ENCODE measurements at regions not wholly inside any gene's neighbourhood (a gene's known extent, or its start where the extent isn't known, plus 50 kb on each side); places are given as distances from the start of the nearest gene placed in this dataset.

DNA sequence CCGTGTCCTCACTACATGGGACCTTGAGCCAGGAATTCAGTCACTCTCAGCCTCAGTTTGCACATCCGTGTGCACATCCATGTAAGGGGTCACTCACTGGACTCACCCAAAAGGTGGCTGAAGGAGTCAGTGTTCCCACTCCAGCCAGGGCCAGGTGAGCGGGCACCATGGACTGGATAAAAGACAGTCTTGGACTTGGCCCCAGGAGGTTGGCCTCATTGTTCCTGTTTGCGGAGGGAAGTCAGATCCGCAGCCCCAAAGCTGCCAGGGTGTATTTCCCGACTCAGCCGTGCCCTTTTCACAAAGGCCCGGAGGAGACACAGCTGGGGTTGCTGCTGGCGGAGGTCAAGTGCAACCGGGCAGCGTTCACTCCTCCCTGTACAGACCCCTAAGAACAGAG, 170.7 kb upstream of the MYL2 start:
- no peak for DNase-seq (ENCODE audit: low read depth in 3 of 3, low spot score in 2 of 3)

DNA sequence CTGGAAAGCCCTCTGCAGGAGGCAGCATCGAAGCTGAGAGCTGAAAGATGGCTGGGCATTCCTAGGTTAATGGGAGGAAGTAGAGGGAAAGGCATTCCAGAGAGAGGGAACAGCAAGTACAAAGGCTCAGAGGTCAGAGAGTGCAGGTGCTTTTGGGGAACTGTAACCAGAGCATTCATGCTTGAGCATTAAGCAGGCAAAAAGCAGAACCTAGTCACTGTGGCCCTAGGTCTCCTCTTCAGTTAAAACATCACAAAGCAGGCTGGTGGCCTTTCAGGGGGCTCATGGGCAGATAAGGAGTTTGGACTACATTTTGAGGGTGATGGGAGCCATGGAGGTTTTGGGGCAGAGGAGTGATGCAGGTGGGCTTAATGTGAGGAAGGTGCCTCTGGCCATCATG, 169.2 kb upstream of the MYL2 start:
- DNase-seq (ENCODE audit: low read depth in 3 of 3, low spot score in 2 of 3), result no peak

DNA sequence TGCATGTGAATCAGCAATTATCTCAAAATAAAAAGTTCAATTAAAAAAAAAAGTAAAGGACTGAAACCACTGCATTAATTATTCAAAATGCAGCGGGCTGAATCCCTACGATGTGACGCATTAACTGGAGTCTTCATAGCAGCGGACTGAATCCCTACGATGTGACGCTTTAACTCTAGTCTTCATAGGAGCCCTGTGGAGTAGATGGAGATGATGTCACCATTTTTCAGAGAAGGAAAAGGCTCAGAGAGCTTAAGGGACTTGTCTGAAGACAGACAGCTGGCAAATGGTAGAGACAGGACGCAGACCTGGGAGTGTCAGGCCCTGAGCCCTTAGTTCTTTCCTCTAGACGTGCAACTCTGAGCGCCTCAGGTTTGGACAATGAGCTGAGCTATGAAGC, 168.0 kb upstream of the MYL2 start:
- no peak for DNase-seq (ENCODE audit: low read depth in 3 of 3, low spot score in 2 of 3)

DNA sequence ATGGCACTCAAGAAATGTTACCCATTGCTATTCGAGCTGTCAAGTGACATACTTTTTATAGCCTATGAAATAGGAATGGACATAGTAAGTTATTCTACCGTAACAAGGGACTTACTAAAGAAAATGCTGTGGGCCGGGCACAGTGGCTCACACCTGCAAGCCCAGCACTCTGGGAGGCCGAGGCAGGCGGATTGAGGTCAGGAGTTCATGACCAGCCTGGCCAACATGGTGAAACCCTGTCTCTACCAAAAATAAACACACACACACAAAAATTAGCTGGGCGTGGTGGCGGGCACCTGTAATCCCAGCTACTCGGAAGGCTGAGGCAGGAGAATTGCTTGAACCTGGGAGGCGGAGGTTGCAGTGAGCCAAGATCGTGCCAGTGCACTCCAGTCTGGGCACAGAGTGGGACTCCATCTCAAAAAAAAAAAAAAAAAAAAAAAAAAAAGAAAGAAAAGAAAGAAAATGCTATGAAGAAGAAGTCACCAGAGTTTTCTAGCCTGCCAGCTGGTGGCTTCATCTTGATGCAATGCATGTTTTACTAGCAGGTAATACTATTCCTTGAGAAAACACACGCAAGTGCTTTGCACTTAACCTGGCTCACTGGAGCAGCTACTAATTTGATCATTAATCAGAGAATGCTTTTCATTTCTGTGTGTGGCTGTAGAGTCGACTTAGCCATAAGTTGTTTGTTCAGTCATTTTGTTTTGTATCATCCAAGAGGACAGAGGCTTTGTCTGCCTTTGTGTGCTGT, 166.7 kb upstream of the MYL2 start:
- no peak for DNase-seq (ENCODE audit: low read depth in 3 of 3, low spot score in 2 of 3)

DNA sequence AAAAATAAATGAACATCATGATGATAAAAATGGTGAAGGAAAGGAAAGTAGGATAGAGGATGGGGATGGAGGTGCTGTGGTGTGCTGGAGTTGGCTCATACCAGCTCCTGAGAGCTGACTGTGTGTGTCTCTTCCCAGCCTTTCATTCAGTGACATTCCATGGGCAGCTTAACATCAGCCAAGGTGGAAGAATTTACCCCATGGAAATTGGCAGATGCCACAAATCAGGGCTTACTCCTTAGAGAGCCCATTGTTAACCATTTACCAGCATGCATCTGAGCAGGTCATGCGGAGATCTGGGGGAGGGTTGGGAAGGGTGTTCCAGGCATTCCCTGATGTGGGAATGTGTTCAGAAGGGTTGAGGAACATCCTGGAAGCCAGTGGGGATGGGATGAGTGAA, 164.7 kb upstream of the MYL2 start:
- DNase-seq (ENCODE audit: low read depth in 3 of 3, low spot score in 2 of 3), result no peak

DNA sequence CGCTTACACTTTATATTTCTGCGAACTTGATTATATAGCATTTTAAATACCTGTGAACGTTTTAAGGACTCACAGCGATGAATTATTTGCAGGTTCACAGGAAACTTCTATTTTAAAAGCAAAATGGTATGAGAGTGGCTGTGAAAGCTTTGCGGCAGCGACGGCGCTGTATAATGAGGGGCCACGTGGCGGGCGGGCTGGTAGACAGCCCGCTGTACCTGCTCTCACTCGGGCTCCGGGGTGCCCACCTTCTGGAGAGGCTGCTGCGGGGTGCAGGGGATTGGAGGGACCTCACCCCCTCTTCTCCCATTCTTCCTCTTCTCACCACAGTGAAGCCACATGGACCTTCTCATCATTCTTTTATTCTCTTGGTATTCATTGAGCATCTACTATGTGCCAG, 164.2 kb upstream of the MYL2 start:
- no peak for DNase-seq (ENCODE audit: low read depth in 3 of 3, low spot score in 2 of 3)

DNA sequence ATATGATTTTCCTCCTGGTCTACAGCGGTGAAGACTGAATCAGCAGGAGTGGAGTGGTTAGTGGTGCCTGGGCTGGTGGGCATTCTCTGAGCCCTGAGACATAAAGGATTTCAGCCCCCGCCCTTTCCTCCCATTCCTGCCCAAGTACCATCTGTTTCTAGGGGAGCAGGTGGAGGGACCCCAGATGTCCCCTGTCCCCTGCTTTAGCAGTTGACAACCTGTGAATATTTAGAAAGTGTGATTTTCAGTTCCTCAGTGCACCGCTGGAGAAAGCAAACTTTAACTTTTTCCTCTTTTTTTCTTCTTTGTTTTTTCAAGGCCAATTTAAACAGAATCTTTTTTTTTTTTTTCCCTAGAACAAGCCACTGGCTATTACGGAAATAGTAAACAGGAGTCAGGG, 163.8 kb upstream of the MYL2 start:
- no peak for DNase-seq (ENCODE audit: low read depth in 3 of 3, low spot score in 2 of 3)

DNA sequence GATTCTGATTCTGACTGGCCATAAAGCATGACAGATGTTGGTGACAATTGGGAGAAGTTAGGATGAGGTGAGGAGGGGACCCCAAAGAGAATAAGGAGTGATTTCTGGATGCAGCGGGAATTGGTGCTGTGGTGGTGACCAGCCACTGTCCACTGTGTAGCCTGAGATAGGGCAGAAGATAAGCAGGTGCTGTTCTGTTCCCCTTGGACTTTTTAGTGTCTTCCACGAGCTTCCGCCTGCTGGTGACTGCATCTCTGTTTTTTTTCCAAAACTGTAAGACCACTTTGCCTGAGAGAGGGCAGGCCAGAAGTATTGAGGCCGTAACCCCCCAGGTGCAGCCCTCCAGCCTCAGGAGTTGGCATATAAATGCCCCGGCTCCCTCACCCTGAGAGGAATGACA, 161.2 kb upstream of the MYL2 start:
- DNase-seq (ENCODE audit: low read depth in 3 of 3, low spot score in 2 of 3), result no peak

DNA sequence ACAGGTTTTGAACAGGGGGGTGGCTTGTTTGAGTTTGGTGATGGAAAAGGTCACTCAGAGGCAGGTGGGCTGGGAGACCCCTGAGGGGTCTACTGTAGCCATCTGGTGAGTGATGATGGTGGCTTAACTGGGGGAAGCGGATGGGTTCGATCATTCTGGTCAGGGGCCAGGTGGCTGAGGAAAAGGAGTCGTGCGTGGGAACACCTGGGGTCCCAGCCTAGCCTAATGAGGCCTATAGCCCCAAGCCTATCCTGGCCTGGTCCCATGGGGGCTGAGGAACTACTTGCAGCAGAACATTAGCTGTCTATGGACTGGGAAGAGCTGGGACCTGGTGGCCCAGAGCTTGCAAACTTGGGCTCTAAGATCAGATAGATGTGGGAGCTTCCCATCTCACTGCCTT, 158.4 kb upstream of the MYL2 start:
- DNase-seq (ENCODE audit: low read depth in 3 of 3, low spot score in 2 of 3), result no peak

DNA sequence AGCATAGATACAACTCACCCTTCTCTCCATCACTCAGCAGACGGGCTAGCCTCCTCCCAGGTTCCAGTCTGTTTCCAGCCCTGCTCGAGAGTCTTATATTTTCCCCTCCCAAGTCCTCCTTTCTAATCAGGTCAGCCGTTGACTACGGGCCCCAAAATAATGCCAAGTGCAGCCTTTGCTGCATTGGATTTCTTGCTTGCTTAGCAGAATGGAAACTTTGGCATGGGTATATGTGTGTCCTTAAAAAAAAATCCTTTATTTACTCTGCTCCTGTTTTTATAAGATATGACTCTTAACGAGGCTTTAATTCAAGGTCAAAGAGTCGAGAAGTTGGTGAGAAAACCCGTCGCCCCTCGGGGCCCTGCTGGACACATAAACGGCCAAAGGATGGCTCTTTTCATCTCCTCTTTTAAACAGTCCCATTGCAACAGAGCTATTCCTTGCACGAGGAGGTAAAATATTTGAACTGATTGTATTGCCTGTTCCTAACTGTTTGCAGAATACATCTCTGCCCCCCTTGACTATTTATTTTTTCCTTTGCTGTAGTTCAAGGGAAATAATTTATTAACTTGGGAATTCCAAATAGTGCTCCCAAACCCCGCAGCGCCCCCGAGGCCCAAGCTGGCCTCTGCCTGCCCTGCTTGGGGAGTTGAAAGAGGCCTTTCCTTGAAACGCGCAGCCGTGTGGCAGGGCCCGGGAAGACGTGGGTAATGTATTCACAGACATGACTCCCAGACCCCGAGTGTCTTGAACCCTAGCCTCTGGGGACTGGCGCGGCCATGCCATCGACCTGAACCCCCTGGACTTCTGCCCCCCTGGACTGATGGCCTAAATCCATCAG, 156.5 kb upstream of the MYL2 start:
- no peak for DNase-seq (ENCODE audit: low read depth in 3 of 3, low spot score in 2 of 3)

DNA sequence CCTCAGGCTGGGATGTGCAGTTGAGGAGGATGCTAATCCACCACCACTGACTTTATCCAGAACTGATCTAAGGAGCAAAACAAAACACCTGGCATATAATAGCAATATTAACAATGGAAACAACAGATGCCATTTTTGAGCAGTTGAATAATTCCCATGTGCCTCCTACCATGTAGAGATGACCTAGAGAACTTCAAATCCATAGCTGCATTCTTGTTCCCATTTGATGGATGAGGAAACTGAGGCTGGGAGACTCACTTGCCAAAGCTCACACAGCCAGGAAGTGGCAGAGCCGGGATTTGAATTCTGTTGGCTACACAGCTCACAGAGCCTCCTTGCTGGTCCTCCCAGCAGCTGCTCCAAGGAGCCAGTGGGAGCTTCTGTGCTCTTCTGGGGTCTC, 155.8 kb upstream of the MYL2 start:
- no peak for DNase-seq (ENCODE audit: low read depth in 3 of 3, low spot score in 2 of 3)

DNA sequence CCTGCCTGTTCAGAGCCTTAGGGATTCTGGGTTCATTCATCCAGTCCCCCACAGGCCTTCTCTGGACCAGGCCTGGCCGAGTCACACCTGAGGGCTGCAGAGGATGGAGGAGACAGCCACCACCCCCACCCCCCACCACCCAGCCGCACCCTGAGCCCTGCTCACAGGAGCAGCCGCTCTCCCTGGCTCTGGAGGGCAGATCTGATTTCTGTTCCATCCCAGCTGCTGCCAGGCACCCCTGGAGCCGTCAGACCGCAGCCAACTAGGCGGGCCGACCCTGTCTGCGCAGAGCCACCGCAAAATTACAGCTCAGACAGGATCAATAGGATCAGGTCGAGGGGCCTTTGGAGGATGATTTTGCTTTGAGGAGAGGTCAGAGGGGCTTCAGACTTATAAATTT, 154.6 kb upstream of the MYL2 start:
- DNase-seq (ENCODE audit: low read depth in 3 of 3, low spot score in 2 of 3), result no peak

DNA sequence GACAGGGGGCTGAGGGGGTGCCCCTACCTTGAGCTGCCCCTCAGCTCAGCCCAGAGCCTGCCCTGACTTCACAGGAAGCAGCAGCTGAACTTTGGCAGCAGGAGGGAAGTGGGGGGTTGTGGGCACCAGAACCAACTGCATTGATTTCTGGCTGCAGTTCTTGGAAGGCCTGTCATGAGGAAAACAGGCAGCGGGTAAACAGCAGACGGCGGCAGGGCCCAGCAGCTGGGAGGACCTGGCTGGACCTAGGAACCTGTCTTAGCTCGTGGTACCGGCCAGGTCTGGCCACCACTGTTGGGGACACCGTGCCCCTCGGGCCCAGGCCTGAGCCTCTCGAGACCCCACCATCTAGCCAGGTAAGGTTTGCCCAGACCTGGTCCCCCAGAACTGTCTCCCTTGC, 154.2 kb upstream of the MYL2 start:
- no peak for DNase-seq (ENCODE audit: low read depth in 3 of 3, low spot score in 2 of 3)

DNA sequence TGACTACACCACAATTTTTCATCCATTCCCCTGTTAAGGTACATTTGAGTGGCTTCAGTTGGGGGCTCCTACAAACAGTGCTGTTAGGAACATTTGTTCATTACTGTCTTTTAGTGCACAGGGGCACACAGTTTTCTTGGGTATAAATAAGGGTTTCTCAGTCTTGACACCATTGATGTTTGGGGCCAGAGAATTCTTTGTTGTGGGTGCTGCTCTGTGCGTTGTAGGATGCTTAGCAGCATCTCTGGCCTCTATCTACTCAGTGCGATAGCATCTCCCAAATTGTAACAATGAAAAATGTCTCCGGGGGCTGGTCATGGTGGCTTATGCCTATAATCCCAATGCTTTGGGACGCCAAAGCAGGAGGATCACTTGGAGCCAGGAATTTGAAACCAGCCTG, 153.0 kb upstream of the MYL2 start:
- DNase-seq (ENCODE audit: low read depth in 3 of 3, low spot score in 2 of 3), result no peak

DNA sequence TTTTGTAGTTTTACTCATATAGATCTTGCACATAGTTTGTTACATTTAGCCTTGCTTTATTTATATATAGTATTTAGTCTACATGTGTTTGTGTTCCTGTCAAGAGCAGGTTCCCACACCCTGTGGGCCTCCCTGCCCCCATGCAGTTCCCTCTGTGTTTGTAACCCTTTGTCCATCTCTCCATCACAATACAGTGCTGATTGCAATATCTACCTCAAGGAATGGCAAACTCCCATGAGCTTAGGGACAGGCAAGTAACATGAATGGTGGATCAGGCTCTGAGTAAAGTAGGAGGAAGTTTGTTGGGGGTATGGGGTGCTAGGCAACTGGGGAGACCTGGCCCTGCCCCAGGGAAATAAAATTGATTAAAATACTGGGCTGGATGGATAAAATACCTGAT, 151.9 kb upstream of the MYL2 start:
- DNase-seq (ENCODE audit: low read depth in 3 of 3, low spot score in 2 of 3), result no peak

DNA sequence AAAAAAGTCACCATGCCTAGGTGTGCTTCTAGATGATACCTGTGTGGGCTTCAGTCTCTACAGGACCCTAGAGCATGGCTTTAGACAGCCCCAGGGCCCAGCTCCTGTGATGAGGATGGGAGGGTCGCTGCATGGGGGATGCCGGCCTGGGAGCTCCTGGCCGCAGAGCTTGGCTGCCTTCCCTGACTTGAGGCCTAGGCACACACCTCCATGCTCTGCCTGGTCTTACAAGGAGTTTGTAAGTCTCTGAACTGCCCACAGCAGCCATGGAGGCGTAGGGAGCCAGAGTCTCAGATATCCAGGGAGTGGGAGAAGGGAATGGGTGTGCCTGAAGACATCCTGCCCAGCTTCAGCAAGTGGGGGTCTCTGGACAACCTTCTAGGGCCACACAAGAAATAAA, 149.5 kb upstream of the MYL2 start:
- no peak for DNase-seq (ENCODE audit: low read depth in 3 of 3, low spot score in 2 of 3)

DNA sequence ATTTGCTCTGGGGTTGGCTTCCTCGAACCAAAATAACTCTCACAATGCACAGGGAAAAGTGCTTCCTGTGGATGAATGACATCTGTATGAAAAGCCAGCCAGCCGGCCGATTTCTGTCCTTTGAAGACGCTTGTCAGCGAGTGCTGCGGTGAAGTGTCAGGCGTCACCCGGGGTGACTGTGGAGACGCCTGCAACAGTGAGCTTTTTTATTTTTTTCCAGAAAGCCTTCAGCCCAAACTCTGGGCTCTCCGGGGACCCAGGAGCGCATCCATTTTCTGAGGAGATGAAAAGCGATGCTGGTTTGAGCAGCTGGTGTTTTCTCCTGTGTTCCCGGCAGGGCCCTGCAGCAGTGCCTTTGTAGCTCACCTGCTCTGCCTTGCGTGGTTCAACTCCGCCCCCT, 147.9 kb upstream of the MYL2 start:
- DNase-seq (ENCODE audit: low read depth in 3 of 3, low spot score in 2 of 3), result no peak

DNA sequence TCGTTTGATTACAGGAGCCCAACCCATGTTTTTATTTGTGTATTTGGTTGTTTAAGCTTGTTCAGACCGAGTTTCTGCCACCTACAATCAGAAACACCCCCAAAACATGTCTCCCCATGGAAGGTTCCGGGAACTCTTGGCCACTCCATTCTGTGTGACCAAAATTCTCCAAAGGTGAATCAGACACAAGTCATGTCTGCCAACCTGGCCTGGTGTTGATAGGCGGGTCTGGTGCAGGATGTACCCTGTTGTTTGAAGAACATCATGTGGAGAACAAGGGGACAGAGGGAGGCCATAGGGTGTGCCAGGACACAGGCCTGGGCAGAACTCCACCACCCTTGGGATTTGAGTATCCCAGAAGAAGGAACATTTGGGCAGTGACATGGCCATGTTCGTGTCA, 147.1 kb upstream of the MYL2 start:
- DNase-seq (ENCODE audit: low read depth in 3 of 3, low spot score in 2 of 3), result no peak

DNA sequence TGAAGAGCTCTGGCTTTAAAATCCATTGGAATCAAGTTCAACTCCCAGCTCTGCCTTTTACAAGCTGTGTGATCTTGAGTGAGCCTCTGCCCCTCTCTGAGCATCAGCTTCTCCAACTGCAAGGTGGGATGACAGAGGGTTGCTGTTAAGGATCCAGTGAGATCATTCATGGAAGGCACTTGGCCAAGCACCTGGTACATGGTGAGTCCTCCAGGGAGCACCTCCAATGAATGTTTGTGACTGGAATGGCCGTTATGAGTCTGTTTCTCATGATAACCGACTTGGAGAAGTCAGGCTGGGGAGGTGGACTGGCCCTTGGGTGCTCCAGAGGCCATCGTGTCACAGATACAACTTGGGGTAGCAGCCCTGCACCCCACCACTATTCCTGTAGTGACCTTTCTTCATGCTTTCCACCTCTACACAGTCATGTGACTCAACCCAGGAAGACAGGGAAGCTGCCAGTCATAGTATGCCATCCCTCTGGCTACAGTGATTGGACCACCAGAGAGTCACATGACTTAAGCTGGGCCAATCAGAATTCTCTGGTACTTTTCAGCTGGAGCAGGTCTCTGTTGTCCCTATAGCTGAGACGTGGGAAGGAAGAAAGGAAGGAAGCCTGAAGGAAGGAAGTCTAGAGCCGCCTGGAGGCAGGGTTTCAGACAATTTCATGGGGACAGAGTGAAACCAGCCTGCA, 146.5 kb upstream of the MYL2 start:
- DNase-seq (ENCODE audit: low read depth in 3 of 3, low spot score in 2 of 3), result no peak

DNA sequence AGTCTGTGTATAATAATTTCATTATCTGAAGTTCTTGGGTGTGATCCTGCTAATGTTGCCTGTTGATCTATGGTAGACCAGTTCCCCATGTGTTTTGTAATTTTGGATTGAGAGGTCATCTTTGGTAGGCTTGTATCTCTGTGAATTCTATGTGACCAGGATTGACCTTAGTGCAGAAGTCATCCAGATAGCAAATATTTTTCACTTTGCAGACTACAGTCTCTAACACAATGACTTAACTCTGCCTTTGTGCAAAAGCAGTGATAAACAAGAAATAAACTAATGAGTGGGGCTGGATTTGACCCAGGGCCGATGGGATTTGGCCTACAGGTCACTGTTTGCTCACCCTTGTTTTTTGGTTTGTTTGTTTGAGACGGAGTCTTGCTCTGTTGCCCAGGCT, 144.6 kb upstream of the MYL2 start:
- DNase-seq (ENCODE audit: low read depth in 3 of 3, low spot score in 2 of 3), result no peak

DNA sequence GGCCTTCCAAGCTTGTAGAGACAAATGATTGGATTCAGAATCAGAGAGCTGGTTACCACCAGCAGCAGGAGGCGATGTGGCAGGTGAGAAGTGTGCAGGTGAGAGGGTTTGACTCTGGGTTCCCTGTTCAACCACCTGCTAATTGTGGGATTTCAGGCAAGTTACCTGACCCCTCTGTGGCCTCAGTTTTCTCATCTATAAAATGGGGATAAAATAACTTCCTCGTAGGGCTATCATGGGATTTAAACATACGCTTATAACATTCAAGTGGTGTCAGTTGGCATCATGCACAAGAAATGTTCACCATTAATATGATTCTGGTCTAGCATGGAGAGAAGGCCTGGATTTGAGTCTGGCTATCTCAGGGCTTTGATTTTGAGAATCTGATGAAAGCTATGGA, 143.8 kb upstream of the MYL2 start:
- DNase-seq (ENCODE audit: low read depth in 3 of 3, low spot score in 2 of 3), result no peak

All from right renal cortex interstitium (tissue), 3 donors.